NCI-H2196 (cell line): ENCODE measurements at regions not wholly inside any gene's neighbourhood (a gene's known extent, or its start where the extent isn't known, plus 50 kb on each side); places are given as distances from the start of the nearest gene placed in this dataset.

Experiments
- DNase-seq: peaks from one replicate; lab custom pipeline; 2025; ENCODE audit not compliant: unreplicated experiment; lab: John Stamatoyannopoulos, UW

DNA sequence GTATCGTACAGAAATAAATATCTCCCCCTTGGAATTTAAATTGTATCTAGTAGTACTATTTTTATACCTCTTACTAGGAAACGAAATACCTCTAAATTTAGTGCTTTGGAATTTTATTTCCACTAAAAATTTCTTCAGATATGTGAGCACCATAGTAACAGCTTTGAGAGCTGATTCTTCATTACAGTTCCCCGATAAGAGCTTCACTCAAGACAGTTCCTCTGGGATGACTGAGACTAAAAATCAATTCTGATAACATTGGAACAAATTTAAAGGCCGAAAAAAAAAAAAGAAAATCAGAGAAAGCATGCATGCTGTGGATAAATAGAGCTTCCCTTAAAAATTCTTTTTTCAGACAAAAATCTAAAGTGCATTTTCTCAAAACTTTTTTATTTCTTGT lies 68.5 kb upstream of the MEF2C start:
- no peak for DNase-seq

DNA sequence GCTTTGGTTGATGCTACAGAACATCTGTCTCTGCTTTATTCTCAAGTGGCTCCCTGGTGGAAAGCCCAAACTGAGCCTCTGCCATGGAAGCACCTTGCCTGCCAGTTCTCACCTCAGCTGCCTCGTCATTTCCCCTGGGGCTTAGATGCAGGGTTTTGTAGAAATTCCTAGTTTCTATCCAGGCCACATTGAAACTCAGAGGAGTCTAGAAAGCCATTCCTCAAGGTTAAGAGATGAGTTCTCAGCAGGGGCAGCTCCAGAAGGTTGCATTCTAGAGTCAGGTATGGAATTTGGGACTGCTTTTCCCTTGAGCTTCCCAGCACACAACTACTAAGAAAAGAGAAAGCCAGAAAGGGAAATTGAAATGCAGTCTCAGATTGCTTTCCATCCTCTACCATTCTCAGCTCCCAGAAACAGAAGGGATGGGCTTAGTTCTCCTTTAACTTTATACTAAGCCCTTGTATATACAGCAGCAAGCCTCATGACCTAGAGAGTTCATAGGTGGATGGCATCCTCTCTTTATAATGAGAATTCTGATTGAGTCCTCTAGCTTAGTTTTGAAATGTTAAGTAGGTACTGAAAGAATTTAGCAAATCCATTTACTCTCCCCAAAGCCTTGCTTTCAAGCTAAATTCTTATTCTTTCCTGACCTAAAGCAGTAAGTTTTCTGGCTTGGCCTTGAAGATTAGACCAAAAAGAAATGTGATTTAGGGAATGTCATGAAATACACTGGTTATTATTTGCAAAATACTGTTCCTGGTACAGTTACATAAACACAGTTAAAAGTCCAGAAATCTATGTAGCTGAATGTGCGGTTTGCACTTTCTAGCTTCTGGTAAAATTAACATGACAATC lies 66.0 kb upstream of the MEF2C start:
- DNase-seq: no peak

DNA sequence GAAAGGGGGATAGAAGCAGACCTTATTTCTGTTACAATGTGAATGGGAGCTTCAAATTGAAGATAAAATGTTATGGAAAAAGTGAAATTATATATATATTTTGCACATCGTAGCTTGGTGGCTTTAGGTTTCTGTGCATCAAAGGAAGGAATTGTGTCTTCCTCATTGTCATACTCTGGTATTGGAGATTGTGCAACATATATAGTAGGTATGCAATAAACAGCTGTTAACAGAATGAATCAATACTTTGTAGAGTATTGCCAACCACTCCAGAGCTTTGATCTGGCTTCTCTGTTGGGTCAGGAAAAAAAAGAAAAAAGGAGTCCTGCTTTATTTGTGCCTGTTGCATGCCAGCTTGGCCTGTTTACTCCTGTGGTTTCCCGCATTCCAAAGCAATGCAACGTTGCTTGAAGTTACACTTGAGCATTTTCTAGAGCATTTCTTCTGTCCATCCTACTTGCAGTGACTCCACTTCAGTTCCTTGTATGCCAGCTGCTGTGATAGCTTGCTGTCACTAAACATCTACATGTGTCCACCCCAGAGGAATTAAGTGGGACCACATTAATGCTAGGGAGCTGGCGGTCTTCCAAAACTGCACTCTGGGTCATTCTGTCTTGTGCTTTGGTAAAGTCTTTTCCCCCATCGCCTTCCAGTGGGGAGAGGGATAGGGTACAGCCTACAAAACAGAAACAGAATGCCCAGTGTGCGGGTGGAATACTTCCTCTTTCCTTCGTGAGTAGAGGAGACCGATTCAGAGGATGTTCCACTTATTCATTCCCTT lies 62.0 kb upstream of the MEF2C start:
- no peak for DNase-seq

DNA sequence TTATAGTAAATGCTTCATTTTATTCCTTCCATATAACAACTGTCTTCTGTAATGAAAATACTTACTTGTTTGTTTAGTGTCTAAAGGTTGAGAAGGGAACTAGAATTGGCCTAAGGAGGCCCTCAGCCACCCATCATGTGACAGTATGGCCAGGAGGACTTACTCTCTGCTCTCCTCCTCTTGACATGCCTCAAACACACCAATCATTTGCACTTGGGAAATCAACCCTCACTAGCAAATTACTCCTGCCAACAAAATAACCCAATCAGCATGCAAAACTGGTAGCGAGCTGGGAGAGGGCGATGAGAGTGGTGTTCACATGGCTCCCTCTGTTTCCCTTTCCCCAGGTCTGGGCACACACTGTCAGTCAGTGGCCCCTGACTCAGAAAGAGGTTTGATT lies 58.6 kb upstream of the MEF2C start:
- no peak for DNase-seq

DNA sequence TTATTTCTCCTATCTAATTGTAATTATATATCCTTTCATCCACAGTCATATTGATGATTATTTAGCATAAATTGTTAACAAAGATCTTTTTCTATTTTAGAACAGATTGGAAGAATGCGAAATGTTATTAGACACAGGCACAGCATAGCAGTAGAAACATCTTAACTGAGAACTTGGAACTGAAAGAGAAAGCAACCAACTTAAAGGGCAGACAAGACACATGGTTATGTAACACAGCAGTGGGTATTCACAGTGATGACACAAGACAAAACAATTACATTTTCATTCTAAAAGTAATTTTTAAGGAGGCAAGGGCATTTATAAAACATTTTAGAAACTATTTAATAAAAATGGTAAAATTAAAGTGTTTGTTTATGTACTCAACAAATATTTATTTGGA lies 57.7 kb upstream of the MEF2C start:
- no peak for DNase-seq

DNA sequence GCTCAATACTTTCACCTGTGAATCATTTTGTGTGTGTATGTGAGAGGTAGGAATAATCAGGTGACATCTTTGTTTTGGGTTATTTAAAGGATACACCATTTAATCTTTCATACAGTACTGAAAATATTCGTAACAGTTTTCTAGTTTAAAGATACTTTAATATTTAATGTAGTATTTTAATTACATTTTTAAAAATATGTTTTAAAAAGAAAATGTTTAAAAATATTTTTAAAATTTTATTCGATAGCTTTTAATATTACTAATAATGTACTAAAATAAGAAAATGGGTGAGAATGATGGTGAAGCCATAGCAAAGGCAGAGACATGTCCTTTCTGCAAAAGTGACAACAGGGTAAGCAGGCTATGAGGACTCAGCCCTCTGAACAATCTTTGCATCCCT lies 56.3 kb upstream of the MEF2C start:
- no peak for DNase-seq

DNA sequence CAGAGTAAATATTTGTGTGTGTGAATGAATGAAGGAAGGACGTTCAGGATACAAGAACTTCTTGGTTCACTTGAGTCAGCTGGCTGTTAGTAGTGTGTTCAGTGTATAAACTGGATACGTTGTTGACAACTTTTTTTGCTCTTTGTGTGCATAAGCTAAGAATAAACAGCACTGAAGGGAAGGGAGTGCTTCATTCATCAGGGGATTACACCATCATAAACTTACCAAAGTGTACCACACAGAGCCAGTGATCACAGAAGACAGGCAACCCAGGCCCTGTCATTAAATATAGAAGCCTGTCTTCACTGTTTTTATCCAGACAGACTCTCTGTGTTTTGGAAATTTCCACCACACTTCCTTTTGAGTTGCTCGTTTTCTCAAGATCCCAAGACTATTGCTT lies 55.5 kb upstream of the MEF2C start:
- DNase-seq: no peak

DNA sequence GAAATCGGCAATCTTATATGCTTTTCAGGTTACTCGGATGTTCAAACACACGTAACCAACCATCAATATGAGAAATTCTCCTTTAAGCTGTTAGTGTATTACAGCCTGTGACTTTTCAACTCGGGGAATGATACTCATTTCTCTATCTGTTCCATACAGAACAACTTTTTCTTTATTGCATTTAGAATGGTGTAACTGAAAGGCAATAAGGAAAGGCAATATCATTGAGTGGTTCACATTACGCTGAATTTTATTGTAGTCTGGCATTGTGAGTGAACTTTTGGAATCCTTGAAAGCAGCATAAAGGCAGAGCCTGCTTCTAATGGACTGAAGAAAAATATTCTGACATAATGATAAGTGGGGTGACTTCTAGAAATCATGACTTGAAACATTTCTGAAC lies 54.4 kb upstream of the MEF2C start:
- DNase-seq: no peak

DNA sequence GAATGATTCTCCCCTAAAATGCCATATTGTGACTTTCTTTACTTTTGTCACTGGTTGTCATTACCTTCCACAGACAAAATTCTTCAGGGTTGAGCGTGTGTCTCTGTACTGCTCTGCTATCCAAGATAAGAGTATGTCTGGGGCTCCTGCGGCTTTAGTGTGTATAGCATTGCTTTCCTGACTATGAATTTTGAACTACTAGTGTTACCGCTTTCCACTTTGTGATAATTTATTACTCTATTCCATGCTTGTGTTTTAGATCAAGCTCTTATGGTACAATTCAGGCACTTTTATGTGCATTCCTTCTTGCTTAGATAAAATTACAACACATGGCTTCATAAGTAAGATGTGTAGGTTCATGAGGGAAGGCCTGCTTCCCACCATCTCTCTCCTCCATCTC lies 51.5 kb upstream of the MEF2C start:
- DNase-seq: no peak
